Fibroblast of gingiva (primary cell): ENCODE measurements at regions not wholly inside any gene's neighbourhood (a gene's known extent, or its start where the extent isn't known, plus 50 kb on each side); places are given as distances from the start of the nearest gene placed in this dataset.

Source experiments
- DNase-seq: peaks from one replicate; pipeline ENCODE4 v3.0.0-alpha.2; 2011; ENCODE audit warnings: low read depth

DNA sequence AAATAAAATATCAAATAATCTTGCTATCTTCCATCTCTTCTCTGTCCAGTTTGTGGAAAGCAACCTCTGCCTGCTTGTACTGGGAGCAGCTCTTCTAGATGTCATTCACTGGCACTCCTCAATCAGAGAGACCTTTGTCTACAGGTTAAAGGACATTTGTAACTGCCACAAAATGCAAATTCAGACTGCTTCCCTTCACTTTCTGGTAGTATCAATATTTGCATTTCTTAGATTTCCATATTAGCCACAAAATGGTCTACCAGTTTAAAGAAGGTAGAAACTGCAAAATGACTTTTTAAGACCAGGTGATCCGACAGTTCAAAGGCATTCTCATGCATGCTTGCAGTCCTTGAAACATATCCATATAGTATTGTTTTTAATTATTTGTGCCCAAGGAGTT is 51.7 kb upstream of the RCN1 start:
- no peak for DNase-seq

DNA sequence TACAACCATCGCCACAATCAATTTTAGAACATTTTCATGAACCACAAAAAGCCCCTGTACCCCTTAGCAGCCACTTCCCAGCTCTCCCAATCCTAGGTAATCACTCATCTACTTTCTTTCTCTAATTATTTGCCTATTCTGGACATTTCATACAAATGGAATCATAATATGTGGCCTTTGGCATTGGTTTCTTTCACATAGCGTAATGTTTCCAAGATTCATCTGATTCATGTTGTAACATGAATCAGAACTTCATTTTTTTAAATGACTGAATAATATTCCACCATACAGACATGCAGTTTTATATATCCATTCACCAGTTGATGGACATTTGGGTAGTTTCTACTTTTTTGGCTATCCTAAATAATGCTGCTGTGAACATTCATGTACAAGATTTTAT is 56.2 kb upstream of the RCN1 start:
- no peak for DNase-seq

DNA sequence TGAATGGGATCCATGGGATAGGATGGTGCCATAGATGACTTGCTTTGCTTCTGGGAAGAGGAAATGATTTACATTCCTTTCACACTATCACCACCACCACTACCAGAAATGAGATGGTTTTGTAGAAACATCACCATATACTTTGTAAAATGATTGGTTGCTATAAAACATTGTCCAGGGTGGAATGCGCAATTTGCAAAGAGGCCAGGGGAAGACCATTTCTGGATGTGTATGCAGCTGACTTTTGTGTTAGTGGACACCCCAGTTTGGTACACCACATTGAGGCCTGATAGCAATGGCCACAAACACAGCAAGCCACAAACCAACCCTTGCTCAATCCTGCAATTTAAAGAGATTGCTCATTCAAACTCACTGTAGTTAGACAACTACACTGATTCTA is 56.7 kb upstream of the RCN1 start:
- DNase-seq = peak; percentile 69

DNA sequence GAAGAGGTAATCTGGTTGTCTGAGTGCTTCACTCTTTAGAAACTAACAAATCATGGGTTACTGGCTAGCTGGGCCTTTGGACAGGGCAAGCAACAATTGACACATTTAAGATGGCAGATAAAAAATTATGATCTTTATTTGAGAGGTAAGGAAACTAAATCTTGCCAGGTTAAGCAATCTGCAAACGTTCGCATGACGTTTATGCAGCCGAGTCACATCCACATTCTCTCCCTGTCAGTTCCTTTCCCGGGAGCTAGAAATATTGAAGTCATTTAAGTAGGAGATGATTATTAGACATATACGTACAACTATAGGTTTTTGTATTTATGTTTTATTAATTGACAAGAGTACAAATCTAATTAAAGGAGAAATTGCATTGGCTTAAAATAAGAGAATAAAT is 57.4 kb upstream of the RCN1 start:
- no peak for DNase-seq

DNA sequence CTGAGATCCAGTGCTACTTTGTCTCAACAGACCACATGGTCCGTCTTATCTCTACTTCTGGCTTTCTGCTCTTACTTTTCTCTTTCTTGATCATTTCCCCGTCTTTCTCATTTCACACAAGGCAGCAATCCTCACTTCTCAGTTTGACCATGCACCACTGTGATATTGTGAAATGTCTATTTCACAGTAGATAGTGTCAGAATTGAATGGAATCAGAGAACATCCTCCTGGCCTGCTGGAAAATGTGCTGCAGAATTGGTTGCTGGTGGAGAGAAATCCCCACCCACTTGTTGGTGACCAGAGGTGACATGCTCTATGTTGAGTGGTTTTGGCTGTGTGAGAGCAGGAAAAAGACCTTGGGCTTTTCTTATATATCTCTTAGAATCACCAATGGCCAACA is 57.8 kb upstream of the RCN1 start:
- no peak for DNase-seq

DNA sequence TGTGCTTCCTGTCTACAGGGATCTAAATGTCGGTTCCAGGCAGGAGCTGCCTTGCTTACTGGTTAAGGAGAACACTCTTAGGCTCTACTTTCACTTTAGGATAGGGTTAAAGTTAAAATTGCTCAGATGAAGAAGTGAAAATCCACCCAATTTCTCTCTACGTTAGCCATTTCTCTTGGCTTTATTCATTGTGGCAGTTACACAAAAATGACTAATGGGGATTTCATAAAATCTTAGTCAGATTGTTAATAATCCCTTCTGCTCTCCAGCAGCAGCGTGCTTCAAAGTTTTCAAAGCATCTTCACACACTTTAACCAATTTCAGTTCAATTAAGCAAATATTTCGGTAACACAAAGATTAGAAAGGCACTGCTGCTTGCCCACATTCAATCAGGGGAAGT is 58.4 kb upstream of the RCN1 start:
- no peak for DNase-seq

DNA sequence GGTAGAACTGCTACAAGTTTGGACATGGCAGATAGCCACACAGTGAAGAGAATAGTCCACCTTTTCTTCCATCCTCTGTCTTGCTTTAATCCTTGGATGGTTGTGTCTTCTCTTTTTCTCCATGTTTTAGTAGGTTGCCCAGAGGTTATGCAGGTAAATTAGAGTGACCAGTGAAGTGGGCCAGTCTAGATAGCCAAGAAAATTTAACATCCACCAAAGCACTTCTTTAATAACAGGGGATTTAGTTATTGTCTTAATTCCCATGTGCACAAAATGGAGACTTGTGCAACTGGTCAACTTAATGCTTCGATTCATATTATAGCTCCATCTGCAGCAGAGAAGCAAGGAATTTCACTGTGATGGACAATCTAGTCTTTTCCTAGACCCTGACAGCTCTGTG is 58.8 kb upstream of the RCN1 start:
- no peak for DNase-seq

DNA sequence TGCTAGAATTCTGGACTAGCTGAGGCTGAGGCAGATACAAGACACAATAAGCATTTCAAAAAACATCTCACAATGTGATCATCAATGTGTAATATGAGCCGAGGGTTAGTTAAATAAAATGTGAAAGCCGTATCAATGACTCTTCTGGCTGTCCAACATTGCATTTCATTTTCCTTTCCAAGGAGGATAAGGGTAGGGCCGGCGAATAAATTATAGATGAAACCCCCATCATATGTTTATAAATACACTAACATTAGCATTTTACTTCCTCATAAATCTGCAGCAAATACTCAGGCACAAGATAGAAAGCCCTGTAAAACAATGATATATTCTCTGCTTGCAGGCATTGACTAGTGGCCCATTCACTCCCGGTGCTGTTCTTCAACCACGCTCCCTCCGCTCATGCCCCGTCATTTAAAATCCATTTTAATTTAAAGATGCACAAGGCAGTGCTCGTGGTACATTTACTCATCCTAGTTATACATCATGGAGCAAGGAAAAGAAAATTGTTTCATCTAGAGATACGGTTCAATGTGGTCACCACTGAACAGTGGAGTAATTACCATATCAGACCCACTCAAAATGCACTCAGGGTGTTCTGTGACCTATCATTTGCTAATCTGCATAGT is 59.9 kb upstream of the RCN1 start:
- no peak for DNase-seq

DNA sequence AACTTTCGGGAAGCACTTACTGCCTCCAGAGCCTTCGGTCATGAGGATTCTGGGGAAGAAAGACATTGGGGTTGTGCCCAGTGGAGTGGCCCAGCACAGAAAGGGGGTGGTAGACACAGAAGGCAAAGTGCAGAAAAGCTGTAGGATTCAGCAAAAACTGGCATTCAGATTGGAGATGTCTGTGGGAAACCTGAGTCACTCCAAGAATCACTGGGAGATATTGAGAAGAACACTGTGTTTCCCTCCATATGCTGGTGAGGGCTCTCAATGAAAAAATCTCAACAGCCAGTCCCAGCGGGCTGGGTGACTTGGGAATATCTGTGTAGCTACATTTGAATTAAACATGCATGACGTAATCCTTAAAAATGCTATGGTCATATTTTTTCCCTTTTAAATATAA is 61.2 kb upstream of the RCN1 start:
- DNase-seq = no peak

DNA sequence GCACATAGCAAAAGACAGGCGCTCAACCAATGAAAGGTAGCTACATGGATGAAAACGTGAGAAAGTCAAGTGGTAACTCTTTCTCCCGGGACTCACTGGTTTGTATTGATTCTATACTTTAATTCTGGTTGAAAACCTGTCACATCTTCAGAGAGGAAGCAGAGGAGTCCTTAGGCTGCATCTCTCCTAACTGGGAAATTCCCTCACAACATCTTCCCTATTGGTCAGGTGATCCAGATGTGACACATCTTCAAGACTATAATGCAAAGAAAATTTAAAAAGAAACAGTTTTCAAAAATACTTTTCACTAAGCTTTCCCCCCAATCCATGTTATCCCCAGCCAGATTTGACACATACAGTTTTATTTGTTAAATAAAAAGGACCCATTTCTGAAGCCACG is 62.7 kb upstream of the RCN1 start:
- DNase-seq = no peak

DNA sequence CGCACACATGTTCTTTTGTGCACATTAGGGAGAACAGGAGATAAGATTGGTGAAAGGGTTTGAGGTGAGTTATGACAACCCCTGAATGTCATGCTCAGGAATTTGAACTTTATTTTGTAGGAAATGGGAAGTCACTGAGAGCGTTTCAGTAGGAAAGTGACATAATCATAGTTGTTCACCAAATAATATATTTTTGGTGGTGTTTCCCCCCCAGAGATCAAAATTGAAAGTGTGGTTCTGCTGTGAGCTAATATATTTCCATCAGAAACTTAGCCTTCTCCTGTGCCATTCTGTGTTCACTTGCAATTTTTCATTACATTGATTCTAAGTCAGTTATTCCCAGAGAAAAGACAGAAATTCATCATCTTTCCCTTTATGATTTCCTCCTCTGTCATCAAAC is 64.1 kb upstream of the RCN1 start:
- DNase-seq = no peak

DNA sequence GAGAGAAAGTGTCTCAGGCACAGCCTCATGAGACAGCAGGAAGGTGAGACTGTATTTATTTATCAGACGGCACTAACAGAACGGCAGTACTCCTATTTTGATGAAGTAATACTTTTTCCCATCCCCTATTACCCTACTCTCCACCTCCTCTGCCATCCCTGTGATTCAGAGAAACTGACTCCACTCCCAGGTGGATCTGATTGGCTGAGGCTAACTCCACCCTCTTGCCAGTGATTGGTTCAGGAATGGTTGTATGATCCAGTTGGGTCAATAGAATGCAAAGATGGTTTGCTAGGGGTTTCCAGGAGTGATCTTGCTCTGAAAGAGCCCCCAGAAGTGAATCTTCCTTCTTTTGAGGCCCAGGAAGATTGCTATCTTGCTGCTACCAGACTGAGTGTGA is 65.9 kb upstream of the RCN1 start:
- DNase-seq = no peak

DNA sequence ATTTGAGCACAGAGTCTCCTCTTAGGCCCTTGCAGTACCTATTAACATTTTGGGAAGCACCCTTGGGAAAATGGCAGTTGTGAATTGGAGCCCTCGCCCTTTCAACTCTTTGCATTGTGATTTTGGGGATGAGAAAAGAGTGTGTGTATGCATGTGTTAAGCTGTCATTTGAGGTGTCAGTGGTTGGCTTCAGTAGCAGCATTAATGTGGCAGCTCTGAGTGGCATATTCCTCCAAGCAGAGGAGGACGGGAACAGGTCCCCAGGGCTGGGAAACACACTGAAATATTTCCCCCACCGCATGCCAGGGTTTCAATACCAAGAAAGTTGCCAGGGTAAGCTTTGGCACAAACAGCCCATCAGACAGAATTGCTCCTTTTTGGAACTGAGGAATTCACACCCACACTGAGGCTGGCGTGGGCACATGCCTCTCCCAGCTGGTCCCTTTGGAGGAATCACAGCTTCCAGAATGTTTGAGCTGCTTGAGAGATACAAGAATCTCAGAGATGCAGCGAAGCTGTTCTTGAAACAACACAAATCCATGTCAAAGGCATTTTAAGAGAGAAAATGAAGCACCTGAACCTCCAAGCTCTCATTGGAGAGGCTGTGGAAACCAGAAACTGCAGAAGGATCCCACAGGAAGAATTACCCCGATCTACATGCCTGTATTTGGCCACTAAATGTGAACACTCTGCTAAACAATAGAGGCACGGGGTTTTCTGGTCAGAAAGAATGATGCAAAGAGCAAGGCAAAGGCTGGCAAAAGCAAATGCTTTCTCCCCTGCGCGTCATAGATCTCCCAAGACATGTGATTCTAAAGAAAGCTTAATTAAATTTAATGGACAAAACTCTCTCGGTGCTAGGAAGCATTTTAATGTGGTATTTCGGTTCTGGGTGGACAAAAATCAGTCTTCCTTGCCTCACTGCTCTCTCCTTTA is 67.2 kb upstream of the RCN1 start:
- no peak for DNase-seq

DNA sequence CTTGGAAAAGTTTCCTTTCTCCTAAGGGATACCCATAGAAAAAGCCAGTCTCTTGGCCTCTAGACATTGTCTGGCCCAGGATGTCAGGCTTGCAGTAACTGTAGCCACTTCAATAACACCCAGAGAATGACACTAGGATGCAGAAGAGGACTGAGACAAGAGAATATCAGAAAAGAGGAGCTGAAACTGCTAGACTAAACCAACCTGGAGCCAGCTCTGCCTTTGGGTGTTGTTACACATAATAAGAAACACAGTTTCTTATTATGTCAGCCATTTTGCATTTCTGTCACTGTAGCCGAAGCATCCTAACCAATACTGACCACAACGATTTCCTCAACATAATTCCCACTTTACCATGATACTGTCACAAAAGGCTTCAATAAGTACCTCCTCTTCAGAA is 72.2 kb upstream of the RCN1 start:
- DNase-seq = no peak

DNA sequence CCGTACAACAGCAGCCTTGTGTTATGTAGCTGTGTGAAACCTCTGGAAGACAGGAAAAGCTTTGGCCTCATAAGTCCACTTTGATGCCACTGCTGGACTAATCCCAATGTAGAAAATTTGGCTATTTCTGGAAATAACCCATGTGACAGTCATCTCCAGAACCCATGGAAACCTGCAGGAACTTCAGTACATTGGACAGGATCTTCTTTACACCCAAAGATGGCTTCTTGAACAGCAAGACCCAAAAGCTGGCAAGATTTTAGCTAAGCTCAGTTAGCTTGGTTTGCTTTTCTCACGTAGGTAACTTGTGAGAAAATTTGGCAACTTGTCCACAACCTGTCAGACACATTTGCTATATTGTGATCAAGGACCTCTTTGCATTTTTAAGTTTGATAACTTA is 74.8 kb upstream of the RCN1 start:
- no peak for DNase-seq

DNA sequence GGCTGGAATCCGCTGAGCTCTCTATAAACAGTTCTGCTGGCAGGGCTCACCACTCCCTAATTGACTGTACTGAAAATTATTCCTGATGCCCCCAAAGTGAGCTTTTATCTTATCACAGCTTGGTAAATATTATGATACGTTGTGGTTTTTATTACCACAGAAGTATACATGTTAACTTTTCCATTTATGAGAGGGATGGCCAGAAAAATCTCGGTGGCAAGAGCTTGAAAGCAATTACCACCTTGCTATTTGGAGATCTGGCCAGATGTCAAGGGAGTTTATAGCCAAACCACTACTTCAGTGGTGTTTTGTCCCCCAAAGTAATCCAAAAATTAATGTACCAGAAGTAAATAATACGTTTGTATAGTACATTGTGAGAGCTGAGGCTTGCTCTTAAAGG is 75.4 kb upstream of the RCN1 start:
- DNase-seq = no peak

DNA sequence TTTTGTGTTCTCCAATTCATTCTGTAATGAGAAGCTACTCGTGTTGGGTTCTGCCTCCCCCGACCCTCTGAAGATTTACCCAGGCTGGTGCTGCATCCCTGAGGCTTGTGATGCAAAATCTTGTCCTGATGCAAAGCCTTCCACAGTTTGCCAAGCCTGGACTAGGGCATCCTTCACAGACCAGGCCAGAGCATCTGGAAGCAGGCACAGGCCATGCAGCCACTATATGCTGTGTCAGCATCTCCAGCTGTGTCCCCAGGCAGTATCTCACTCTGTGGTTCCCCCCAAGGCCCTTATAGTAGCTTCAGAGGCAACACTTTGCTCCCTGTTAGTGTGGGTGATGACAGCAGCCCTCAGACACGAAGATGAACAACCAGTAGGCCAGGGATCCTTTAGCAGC is 77.3 kb upstream of the RCN1 start:
- no peak for DNase-seq

DNA sequence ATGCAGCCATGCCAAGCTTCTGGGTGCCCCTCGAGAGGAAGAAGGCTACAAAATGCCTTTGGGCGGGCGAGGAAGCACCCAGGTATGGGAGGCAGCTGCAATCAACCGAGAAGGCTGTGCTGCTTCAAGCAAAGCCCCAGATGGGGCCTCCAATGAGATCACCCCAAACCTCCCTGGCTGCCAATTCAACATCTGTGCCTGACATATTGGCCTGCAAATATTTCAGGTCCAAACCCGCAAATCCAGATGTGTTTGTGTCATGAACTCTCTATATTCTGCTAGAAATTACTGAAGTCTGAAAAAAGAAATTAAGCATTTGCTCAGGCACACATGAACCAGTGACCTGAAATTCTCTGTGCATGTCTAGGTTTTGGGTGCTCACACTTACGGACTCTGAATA is 78.8 kb upstream of the RCN1 start:
- DNase-seq = no peak

DNA sequence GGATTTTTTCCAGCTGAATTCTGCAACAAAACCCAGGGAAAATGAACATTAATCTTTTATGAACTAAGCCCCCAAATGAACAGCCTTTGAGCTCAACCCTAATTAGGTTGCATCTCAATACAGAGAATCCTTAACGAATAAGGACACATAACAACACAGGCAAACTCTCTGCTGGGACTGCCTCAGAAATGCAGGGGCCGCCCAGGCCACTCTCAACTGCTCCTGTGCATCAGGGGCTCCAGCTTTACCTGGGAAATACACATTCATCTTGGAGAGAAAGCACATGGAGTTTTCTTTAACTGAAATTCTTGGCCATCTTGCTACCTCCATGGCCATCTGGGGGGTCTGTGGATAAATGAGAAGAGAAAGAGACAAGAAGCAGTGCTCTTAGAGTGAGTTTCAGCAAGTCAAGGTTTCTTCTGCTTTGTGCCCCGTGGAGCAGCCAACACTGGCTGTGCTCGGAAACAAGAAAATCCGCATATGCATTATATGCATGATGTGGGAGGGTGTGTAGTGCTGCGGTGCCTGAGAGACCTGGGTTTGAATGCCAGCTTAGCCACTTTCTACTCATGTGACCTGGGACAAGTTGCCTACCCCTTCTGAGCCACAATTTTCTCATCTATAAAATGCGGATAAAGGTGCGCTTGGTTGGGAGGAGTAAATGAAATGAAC is 81.9 kb upstream of the RCN1 start:
- DNase-seq = no peak

DNA sequence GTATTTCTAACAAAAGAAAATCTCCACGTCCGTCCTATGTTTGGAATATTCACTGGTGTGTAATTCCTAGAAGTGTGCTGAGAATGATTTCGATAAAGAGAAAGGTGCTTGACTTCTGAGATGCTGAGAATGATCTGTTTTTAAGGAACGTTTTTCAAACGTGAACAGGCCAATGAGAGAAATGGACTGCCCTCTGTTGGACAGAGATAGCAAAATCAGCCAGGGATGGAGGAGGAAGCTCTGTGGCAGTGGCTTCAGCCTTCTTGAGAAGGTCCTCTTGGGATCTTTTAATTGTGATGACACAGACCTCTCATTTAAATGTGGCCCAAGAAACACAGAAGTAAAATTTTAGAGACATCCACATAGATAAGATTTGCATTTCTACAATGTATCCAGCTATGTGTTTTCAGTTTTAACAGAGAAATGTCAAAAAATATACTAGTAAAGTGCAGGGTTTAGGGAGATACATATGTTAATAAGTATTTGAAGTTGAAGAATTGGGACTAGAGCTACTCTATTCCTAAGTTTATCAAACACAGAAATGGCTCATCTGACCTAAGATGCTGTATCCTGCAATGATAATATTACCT is 84.0 kb upstream of the RCN1 start:
- peak; percentile 26 for DNase-seq

DNA sequence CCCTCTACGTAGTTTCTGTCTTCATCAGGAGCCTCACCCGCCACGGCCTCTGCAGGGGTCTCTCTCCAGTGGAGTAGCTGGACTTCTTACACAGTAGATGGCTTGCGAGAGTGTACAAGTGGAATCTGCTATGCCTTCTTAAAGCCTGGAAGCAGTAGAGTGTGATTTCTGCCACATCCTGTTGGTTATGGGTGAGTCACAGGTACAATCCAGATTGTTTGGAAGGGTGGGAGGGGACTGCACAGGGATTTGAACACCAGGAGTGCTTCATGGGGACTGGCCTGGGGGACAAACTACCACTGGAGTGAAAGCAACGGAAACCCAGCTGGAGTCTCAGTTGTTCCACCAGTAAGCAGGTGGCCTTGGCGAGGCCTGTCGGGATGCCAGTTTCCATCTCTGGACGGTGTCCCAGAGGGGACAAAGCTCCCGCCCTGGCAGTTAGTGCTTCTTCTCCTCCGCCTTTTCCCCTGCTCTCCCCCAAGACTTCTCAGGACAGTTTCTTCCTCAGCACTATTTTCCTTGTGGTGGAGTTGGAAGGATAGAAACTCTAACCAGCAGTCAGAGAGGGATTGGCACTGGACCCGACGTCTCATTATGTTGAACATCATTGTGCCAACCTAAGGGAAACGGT is 85.0 kb upstream of the RCN1 start:
- no peak for DNase-seq

DNA sequence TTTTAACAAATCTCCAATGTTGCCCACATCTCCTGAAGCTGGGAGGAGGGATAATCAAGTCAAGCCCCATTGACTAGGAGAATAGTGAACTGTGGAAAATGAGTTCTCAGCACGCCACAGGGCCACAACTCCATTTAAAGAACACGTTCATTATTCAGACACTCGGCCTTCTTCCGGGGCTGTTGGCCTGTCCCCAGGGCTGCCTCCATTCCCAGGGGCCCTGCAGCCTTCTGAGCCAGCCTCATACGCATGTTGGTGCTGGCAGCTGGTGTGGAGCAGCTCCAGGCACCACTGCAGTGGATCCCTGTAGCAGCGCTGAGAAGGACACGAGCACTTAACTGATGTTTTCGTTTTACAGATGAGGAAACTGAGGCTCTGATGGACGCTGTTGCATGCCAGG is 87.5 kb upstream of the RCN1 start:
- no peak for DNase-seq
